Liver (tissue), 8 donors: ENCODE measurements at regions not wholly inside any gene's neighbourhood (a gene's known extent, or its start where the extent isn't known, plus 50 kb on each side); places are given as distances from the start of the nearest gene placed in this dataset.
"Not testable (repeated sequence)": the region's sequence is repeated elsewhere in the genome, so short reads cannot be mapped to it uniquely, and the experiment has no call there.

Source experiments
- DNase-seq: peaks from one replicate; pipeline ENCODE4 v3.0.0-alpha.2; 2017; ENCODE audit warnings: low spot score
- H3K27ac ChIP-seq, 2 donors: one replicate each; pipeline ENCODE4 v1.7.0; 2013; ENCODE audit warnings: inconsistent platforms in 2 of 2, low read length in 2 of 2, control low read depth in 1 of 2, low read depth in 1 of 2, mild to moderate bottlenecking in 1 of 2
- H3K27me3 ChIP-seq, 4 donors: one replicate each; pipeline versions ENCODE4 v1.6.1 to v1.7.0; 2013; ENCODE audit warnings: low read length in 3 of 4, inconsistent platforms in 1 of 4, mild to moderate bottlenecking in 1 of 4, moderate library complexity in 1 of 4; ENCODE audit not compliant: control insufficient read depth in 4 of 4, insufficient read depth in 4 of 4
- H3K36me3 ChIP-seq, 4 donors: one replicate each; pipeline versions ENCODE4 v1.6.1 to v1.7.0; 2013; ENCODE audit warnings: low read length in 3 of 4, mild to moderate bottlenecking in 3 of 4, low read depth in 1 of 4, moderate library complexity in 1 of 4; ENCODE audit not compliant: control insufficient read depth in 4 of 4, insufficient read depth in 3 of 4
- H3K4me1 ChIP-seq, 4 donors: one replicate each; pipeline versions ENCODE4 v1.6.1 to v1.7.0; 2013; ENCODE audit warnings: low read length in 3 of 4, mild to moderate bottlenecking in 3 of 4, moderate library complexity in 1 of 4; ENCODE audit not compliant: control insufficient read depth in 4 of 4, insufficient read depth in 4 of 4
- H3K4me3 ChIP-seq, 3 donors: one replicate each; pipeline versions ENCODE4 v1.6.1 to v1.7.0; 2013; ENCODE audit warnings: low read length in 3 of 3, control low read depth in 1 of 3, low read depth in 1 of 3, mild to moderate bottlenecking in 1 of 3
- H3K9ac ChIP-seq, 2 donors: one replicate each; pipeline ENCODE4 v1.7.0; 2013; ENCODE audit warnings: low read length in 2 of 2, mild to moderate bottlenecking in 2 of 2, moderate library complexity in 2 of 2, control low read depth in 1 of 2, low read depth in 1 of 2
- H3K9me3 ChIP-seq, 4 donors: one replicate each; pipeline versions ENCODE4 v1.6.1 to v1.7.0; 2013; ENCODE audit warnings: low read length in 3 of 4; ENCODE audit not compliant: control insufficient read depth in 4 of 4
- CTCF ChIP-seq: fragments of 150-350 bp; IDR thresholded peaks from 2 replicates; pipeline ENCODE4 v1.5.1; 2017; ENCODE audit warnings: improper control_type of control experiment, low read depth, low read length; ENCODE audit not compliant: missing input control
- EGR1 ChIP-seq, 2 donors: IDR thresholded peaks; 2 replicates each; pipeline ENCODE4 v1.6.1; 2016 to 2018; ENCODE audit warnings: antibody characterized with exemption in 2 of 2, low read depth in 2 of 2
- FOXA1 ChIP-seq: IDR thresholded peaks from 2 replicates; pipeline ENCODE4 v1.6.1; 2016; ENCODE audit warnings: antibody characterized with exemption
- FOXA2 ChIP-seq: IDR thresholded peaks from 2 replicates; pipeline ENCODE4 v1.6.1; 2016; ENCODE audit warnings: antibody characterized with exemption
- GABPA ChIP-seq, 2 donors: IDR thresholded peaks in 1 of 2; conservative IDR thresholded peaks in 1 of 2; 2 replicates each; pipeline ENCODE4 v1.6.1; 2016; ENCODE audit warnings: antibody characterized with exemption in 2 of 2, mild to moderate bottlenecking in 1 of 2, moderate library complexity in 1 of 2
- HNF4A ChIP-seq, 2 donors: conservative IDR thresholded peaks; 2 replicates each; pipeline ENCODE4 v1.6.1; 2016; ENCODE audit warnings: antibody characterized with exemption in 2 of 2, mild to moderate bottlenecking in 2 of 2
- HNF4G ChIP-seq: IDR thresholded peaks from 2 replicates; pipeline ENCODE4 v1.6.1; 2016; ENCODE audit warnings: antibody characterized with exemption
- JUND ChIP-seq, 2 donors: IDR thresholded peaks; 2 replicates each; pipeline ENCODE4 v1.6.1; 2016; ENCODE audit warnings: antibody characterized with exemption in 2 of 2
- NR2F2 ChIP-seq: IDR thresholded peaks from 2 replicates; pipeline ENCODE4 v1.6.1; 2016; ENCODE audit warnings: antibody characterized with exemption
- RAD21 ChIP-seq, 2 donors: IDR thresholded peaks; 2 replicates each; pipeline ENCODE4 v1.6.1; 2016; ENCODE audit warnings: antibody characterized with exemption in 2 of 2, mild to moderate bottlenecking in 2 of 2
- RXRA ChIP-seq, 2 donors: IDR thresholded peaks; 2 replicates each; pipeline ENCODE4 v1.6.1; 2017 to 2018; ENCODE audit warnings: antibody characterized with exemption in 2 of 2, mild to moderate bottlenecking in 1 of 2
- SP1 ChIP-seq: IDR thresholded peaks from 2 replicates; pipeline ENCODE4 v1.6.1; 2018; ENCODE audit warnings: antibody characterized with exemption, mild to moderate bottlenecking
- TAF1 ChIP-seq: conservative IDR thresholded peaks from 2 replicates; pipeline ENCODE4 v1.6.1; 2016; ENCODE audit warnings: antibody characterized with exemption, mild to moderate bottlenecking
- YY1 ChIP-seq: IDR thresholded peaks from 2 replicates; pipeline ENCODE4 v1.6.1; 2016; ENCODE audit warnings: antibody characterized with exemption, mild to moderate bottlenecking
- WGBS: extraction: QIAGEN DNeasy Blood & Tissue Kit; methylation state at CpG from one replicate; pipeline ENCODE4 v1.1.7; 2013; 5-methylcytosine and 5-hydroxymethylcytosine counted together
- TF ChIP-seq, protein P1 (sequence below): IDR thresholded peaks from 2 replicates; pipeline ENCODE4 v1.6.1; 2016; ENCODE audit warnings: antibody characterized with exemption
- TF ChIP-seq, protein P2 (sequence below): IDR thresholded peaks from 2 replicates; pipeline ENCODE4 v1.6.1; 2016; ENCODE audit warnings: antibody characterized with exemption
- TF ChIP-seq, protein P3 (sequence below): IDR thresholded peaks from 2 replicates; pipeline ENCODE4 v1.6.1; 2016; ENCODE audit warnings: antibody characterized with exemption
- donor health status: healthy.
- donor health status: healthy.
- donor health status: healthy.
- donor health status: healthy.
- donor health status: healthy.

DNA sequence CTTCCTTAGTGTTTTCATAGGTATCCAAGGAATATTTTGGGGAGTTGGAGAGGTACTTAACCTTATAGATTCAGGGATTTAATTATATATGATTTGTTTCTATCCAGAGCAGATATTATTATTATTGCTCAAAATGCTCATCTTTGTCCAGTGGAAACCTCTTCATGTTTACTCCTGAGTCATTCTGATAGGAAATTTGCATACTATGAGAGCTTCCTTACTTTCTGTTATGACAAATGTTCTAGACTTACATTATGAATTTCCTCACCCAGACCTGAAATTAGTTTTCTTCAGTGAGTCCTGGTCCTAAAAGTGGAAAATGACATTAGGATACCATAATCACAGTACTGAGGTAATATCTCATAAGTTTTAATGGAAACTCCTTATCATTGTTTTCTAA is 57.5 kb upstream of the PLPPR5 start:
- Histone ChIP-seq H3K27me3 (no peaks in the 10 kb centered on the region), H3K27ac (no peak overlapping the region), H3K9ac (no peak overlapping the region), H3K36me3 (no peaks in the 10 kb centered on the region), H3K4me3 (no peak overlapping the region), H3K4me1 (no peaks in the 10 kb centered on the region), H3K9me3 (no peaks in the 10 kb centered on the region)
- no peak for DNase-seq
- TF ChIP-seq, protein P1, sequence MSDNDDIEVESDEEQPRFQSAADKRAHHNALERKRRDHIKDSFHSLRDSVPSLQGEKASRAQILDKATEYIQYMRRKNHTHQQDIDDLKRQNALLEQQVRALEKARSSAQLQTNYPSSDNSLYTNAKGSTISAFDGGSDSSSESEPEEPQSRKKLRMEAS = no peak
- TF ChIP-seq RXRA (IDR thresholded peaks at IDR 0.05) (no peak), YY1 (no peak), HNF4A (conservative IDR thresholded peaks at IDR 0.05) (no peak), SP1 (no peak), FOXA2 (no peak), EGR1 (IDR thresholded peaks at IDR 0.05; ENCODE audit: low read depth in 2 of 2) (no peak), HNF4G (no peak), FOXA1 (no peak), NR2F2 (no peak)
- TF ChIP-seq, protein P2, sequence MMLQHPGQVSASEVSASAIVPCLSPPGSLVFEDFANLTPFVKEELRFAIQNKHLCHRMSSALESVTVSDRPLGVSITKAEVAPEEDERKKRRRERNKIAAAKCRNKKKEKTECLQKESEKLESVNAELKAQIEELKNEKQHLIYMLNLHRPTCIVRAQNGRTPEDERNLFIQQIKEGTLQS = no peak
- TF ChIP-seq, protein P3, sequence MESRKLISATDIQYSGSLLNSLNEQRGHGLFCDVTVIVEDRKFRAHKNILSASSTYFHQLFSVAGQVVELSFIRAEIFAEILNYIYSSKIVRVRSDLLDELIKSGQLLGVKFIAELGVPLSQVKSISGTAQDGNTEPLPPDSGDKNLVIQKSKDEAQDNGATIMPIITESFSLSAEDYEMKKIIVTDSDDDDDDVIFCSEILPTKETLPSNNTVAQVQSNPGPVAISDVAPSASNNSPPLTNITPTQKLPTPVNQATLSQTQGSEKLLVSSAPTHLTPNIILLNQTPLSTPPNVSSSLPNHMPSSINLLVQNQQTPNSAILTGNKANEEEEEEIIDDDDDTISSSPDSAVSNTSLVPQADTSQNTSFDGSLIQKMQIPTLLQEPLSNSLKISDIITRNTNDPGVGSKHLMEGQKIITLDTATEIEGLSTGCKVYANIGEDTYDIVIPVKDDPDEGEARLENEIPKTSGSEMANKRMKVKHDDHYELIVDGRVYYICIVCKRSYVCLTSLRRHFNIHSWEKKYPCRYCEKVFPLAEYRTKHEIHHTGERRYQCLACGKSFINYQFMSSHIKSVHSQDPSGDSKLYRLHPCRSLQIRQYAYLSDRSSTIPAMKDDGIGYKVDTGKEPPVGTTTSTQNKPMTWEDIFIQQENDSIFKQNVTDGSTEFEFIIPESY = no peak

DNA sequence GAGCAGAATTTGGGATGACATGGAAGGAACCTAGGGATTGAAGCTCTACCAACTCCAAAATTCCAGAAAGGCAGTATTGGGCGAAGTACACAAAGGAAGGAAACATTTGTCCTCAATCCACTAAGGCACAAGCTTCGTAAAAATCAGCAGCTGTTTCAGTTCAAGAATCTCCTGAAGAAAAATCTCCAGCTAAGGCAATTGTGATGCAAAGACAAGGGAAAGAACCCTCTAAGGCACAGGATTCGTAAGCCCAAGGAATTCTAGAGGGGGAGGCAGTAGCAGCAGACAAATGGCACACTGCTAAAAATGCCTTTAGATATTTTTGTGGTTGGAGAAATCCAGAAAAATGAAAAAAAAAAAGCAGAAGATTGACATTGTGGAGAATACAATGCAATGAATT is 64.5 kb upstream of the PLPPR5 start:
- WGBS = 78% methylated on average over 3 of the region's 3 CpGs
- no peaks in the 10 kb centered on the region for H3K27me3 ChIP-seq
- no peaks in the 10 kb centered on the region for H3K36me3 ChIP-seq
- H3K4me3 ChIP-seq = no peak overlapping the region
- H3K4me1 ChIP-seq = no peaks in the 10 kb centered on the region
- DNase-seq = no peak
- no peak overlapping the region for H3K27ac ChIP-seq
- H3K9ac ChIP-seq = no peak overlapping the region
- no peaks in the 10 kb centered on the region for H3K9me3 ChIP-seq
- TF ChIP-seq FOXA1 (no peak), TAF1 (no peak), SP1 (no peak)
- TF ChIP-seq, protein P2 = no peak

GRCh38 chr1:99078529-99078928 is 73.9 kb upstream of the PLPPR5 start:
- H3K36me3 ChIP-seq, H3K9ac ChIP-seq, H3K4me1 ChIP-seq, H3K27ac ChIP-seq, H3K27me3 ChIP-seq, H3K9me3 ChIP-seq, DNase-seq, H3K4me3 ChIP-seq: not testable (repeated sequence)
- 91% methylated on average over 31 of the region's 31 CpGs for WGBS

- Histone ChIP-seq H3K27ac (no peak overlapping the region), H3K36me3 (no peaks in the 10 kb centered on the region), H3K4me1 (no peaks in the 10 kb centered on the region), H3K9ac (no peak overlapping the region), H3K4me3 (no peak overlapping the region), H3K27me3 (no peaks in the 10 kb centered on the region), H3K9me3 (peaks cover 0 to 1% (median 0%) of the 10 kb centered on the region in 4 donors)
- WGBS = 64% methylated on average over 2 of the region's 2 CpGs
- no peak for DNase-seq
- TF ChIP-seq YY1 (no peak), RXRA (IDR thresholded peaks at IDR 0.05) (no peak), CTCF (no peak), HNF4G (no peak), FOXA2 (no peak), EGR1 (IDR thresholded peaks at IDR 0.05; ENCODE audit: low read depth in 2 of 2) (no peak), NR2F2 (no peak), TAF1 (no peak), JUND (IDR thresholded peaks at IDR 0.05) (no peak), SP1 (no peak), GABPA (IDR thresholded peaks at IDR 0.05 in 1 of 2, conservative IDR thresholded peaks at IDR 0.05 in 1 of 2) (no peak), HNF4A (conservative IDR thresholded peaks at IDR 0.05) (no peak), RAD21 (IDR thresholded peaks at IDR 0.05) (no peak)
- TF ChIP-seq, protein P1 = no peak
- TF ChIP-seq, protein P3 = no peak
Observed at GRCh38 chr1:99082366-99082765, 77.7 kb upstream of the PLPPR5 start.
